Gastroesophageal sphincter (tissue), 4 donors: ENCODE measurements at regions not wholly inside any gene's neighbourhood (a gene's known extent, or its start where the extent isn't known, plus 50 kb on each side); places are given as distances from the start of the nearest gene placed in this dataset.
A peak's percentile ranks its signal among the peaks of the same experiment; 100 is the strongest.

ENCODE experiments used
- ATAC-seq: fragments of 150-250 bp; one replicate; pipeline ENCODE4 v1.9.1; 2016; ENCODE audit warnings: mild to moderate bottlenecking, moderate library complexity
- H3K27ac ChIP-seq, 4 donors: fragments of 200-600 bp; sonication (generic) in 3 of 4; 1 replicate in 3 of 4; 2 replicates in 1 of 4; pipeline ENCODE4 v1.5.1; 2016 to 2019
- H3K27me3 ChIP-seq: fragments of 200-600 bp; sonication (generic); one replicate; pipeline ENCODE4 v1.5.1; 2019
- H3K36me3 ChIP-seq, 2 donors: fragments of 200-600 bp; sonication (generic); one replicate each; pipeline ENCODE4 v1.5.1; 2019; ENCODE audit warnings: control low read depth in 1 of 2
- H3K4me1 ChIP-seq, 3 donors: fragments of 200-600 bp; sonication (generic); 1 replicate in 2 of 3; 2 replicates in 1 of 3; pipeline ENCODE4 v1.5.1; 2016 to 2019; ENCODE audit warnings: control low read depth in 2 of 3
- H3K4me3 ChIP-seq, 2 donors: fragments of 200-600 bp; sonication (generic); one replicate each; pipeline ENCODE4 v1.5.1; 2019; ENCODE audit warnings: mild to moderate bottlenecking in 1 of 2, moderate library complexity in 1 of 2
- H3K9me3 ChIP-seq, 3 donors: fragments of 200-600 bp; sonication (generic); one replicate each; pipeline ENCODE4 v1.5.1; 2017 to 2019; ENCODE audit warnings: control low read depth in 2 of 3
- CTCF ChIP-seq, 4 experiments: fragments of 200-600 bp in 2 of 4; fragments of 450-650 bp in 2 of 4; sonication (generic) in 1 of 4; IDR thresholded peaks; one replicate each; pipeline ENCODE4 v1.5.1; 2017 to 2019; ENCODE audit warnings: antibody characterized with exemption in 4 of 4, mild to moderate bottlenecking in 2 of 4, moderate library complexity in 2 of 4
- EP300 ChIP-seq: sonication (generic); formaldehyde crosslinking; IDR thresholded peaks from one replicate; pipeline ENCODE4 v1.6.1; 2017; ENCODE audit warnings: antibody characterized with exemption, mild to moderate bottlenecking
- POLR2A ChIP-seq, 2 donors: fragments of 450-650 bp; IDR thresholded peaks; one replicate each; pipeline ENCODE4 v1.6.1; 2017; ENCODE audit warnings: antibody characterized with exemption in 2 of 2, mild to moderate bottlenecking in 2 of 2, moderate library complexity in 1 of 2
- POLR2AphosphoS5 ChIP-seq: sonication (generic); formaldehyde crosslinking; IDR thresholded peaks from one replicate; pipeline ENCODE4 v1.6.1; 2017; ENCODE audit warnings: antibody characterized with exemption
- WGBS, 2 donors: methylation state at CpG; one replicate each; pipeline ENCODE4 v1.1.5; 2018; ENCODE audit warnings: low coverage in 1 of 2; 5-methylcytosine and 5-hydroxymethylcytosine counted together

GRCh38 chr5:124157320-124157719, 589.1 kb downstream of the ZNF608 start:
- peaks cover 0 to 18% (median 0%) of the 10 kb centered on the region in 3 donors for H3K4me1 ChIP-seq
- peaks cover 0 to 30% (median 0%) of the 10 kb centered on the region in 3 donors for H3K9me3 ChIP-seq
- H3K27ac ChIP-seq, result peak overlapping the region in 1 of 4 donors; percentile 21
- no peaks in the 10 kb centered on the region for H3K27me3 ChIP-seq
- no peaks in the 10 kb centered on the region for H3K36me3 ChIP-seq
- TF ChIP-seq POLR2AphosphoS5 (no peak), POLR2A (IDR thresholded peaks at IDR 0.05) (no peak), CTCF (IDR thresholded peaks at IDR 0.05) (no peak), EP300 (no peak)
- WGBS, 2 donors, result 37 to 43% methylated on average over 2 of the region's 2 CpGs
- ATAC-seq, result no peak
- H3K4me3 ChIP-seq, result no peak overlapping the region

GRCh38 chr5:124156415-124156996, 589.9 kb downstream of the ZNF608 start:
- Histone ChIP-seq H3K27ac (peak overlapping the region in 1 of 4 donors; percentile 21), H3K4me3 (no peak overlapping the region), H3K4me1 (peaks cover 0 to 14% (median 0%) of the 10 kb centered on the region in 3 donors), H3K36me3 (no peaks in the 10 kb centered on the region), H3K9me3 (peaks cover 0 to 30% (median 0%) of the 10 kb centered on the region in 3 donors), H3K27me3 (no peaks in the 10 kb centered on the region)
- no peak for ATAC-seq
- 7 to 13% methylated on average over 4 of the region's 4 CpGs for WGBS, 2 donors
- TF ChIP-seq CTCF (IDR thresholded peaks at IDR 0.05) (no peak), POLR2AphosphoS5 (no peak), EP300 (no peak), POLR2A (IDR thresholded peaks at IDR 0.05) (no peak)

- no peak for ATAC-seq
- WGBS, 2 donors, result 93 to 100% methylated on average over 1 of the region's 1 CpG
- Histone ChIP-seq H3K27me3 (no peaks in the 10 kb centered on the region), H3K27ac (no peak overlapping the region), H3K4me3 (no peak overlapping the region), H3K9me3 (peaks cover 0 to 33% (median 0%) of the 10 kb centered on the region in 3 donors), H3K36me3 (no peaks in the 10 kb centered on the region), H3K4me1 (peaks cover 0 to 10% (median 0%) of the 10 kb centered on the region in 3 donors)
- TF ChIP-seq EP300 (no peak), POLR2A (IDR thresholded peaks at IDR 0.05) (no peak), CTCF (IDR thresholded peaks at IDR 0.05) (no peak), POLR2AphosphoS5 (no peak)
Observed at GRCh38 chr5:124154714-124155113, 591.7 kb downstream of the ZNF608 start.

- Histone ChIP-seq H3K27ac (no peak overlapping the region), H3K4me1 (peaks cover 0 to 10% (median 0%) of the 10 kb centered on the region in 3 donors), H3K36me3 (no peaks in the 10 kb centered on the region), H3K27me3 (no peaks in the 10 kb centered on the region), H3K9me3 (peaks cover 0 to 33% (median 0%) of the 10 kb centered on the region in 3 donors), H3K4me3 (no peak overlapping the region)
- TF ChIP-seq POLR2AphosphoS5 (no peak), CTCF (IDR thresholded peaks at IDR 0.05) (no peak), POLR2A (IDR thresholded peaks at IDR 0.05) (no peak), EP300 (no peak)
- WGBS, 2 donors, result 78 to 88% methylated on average over 1 of the region's 1 CpG
- ATAC-seq, result no peak
Observed at GRCh38 chr5:124153588-124153987, 592.9 kb downstream of the ZNF608 start.

GRCh38 chr5:124148574-124148973, 597.9 kb downstream of the ZNF608 start:
- ATAC-seq, result no peak
- H3K36me3 ChIP-seq, result no peaks in the 10 kb centered on the region
- peaks cover 0 to 7% (median 0%) of the 10 kb centered on the region in 3 donors for H3K9me3 ChIP-seq
- WGBS, 2 donors, result 100% methylated on average over 1 of the region's 2 CpGs; no CpG with 5 or more reads in 1 of the 2 donors
- H3K4me1 ChIP-seq, result no peaks in the 10 kb centered on the region
- no peaks in the 10 kb centered on the region for H3K27me3 ChIP-seq
- TF ChIP-seq POLR2AphosphoS5 (no peak), EP300 (no peak), POLR2A (IDR thresholded peaks at IDR 0.05) (no peak), CTCF (IDR thresholded peaks at IDR 0.05) (no peak)
- no peak overlapping the region for H3K4me3 ChIP-seq
- no peak overlapping the region for H3K27ac ChIP-seq
